LNCaP clone FGC (cell line): ENCODE measurements at regions not wholly inside any gene's neighbourhood (a gene's known extent, or its start where the extent isn't known, plus 50 kb on each side); places are given as distances from the start of the nearest gene placed in this dataset.

Experiments
- DNase-seq: peaks from one replicate; pipeline ENCODE4 v3.0.0-alpha.2; 2011; ENCODE audit warnings: low read depth
- H3K4me3 ChIP-seq: 2 replicates; pipeline ENCODE4 v1.5.1; 2011; ENCODE audit warnings: mild to moderate bottlenecking, low read depth, low read length, control low read depth
- TF ChIP-seq, protein P1 (sequence below): IDR thresholded peaks from 2 replicates; pipeline ENCODE4 v1.5.1; 2012; ENCODE audit warnings: mild to moderate bottlenecking; ENCODE audit not compliant: control insufficient read depth, insufficient read depth; ENCODE audit errors: extremely low read depth

DNA sequence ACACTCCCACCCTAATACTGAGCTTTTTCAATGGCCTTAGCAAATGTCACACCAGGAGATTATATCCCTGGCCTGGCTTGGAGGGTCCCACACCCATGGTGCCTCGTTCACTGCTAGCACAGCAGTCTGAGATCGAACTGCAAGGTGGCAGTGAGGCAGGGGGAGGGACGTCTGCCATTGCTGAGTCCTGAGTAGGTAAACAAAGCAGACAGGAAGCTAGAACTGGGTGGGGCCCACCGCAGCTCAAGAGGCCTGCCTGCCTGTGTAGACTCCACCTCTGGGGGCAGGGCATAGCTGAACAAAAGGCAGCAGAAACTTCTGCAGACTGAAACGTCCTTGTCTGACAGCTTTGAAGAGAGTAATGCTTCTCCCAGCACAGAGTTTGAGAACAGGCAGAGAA, 338.9 kb upstream of the MBL2 start:
- TF ChIP-seq, protein P1, sequence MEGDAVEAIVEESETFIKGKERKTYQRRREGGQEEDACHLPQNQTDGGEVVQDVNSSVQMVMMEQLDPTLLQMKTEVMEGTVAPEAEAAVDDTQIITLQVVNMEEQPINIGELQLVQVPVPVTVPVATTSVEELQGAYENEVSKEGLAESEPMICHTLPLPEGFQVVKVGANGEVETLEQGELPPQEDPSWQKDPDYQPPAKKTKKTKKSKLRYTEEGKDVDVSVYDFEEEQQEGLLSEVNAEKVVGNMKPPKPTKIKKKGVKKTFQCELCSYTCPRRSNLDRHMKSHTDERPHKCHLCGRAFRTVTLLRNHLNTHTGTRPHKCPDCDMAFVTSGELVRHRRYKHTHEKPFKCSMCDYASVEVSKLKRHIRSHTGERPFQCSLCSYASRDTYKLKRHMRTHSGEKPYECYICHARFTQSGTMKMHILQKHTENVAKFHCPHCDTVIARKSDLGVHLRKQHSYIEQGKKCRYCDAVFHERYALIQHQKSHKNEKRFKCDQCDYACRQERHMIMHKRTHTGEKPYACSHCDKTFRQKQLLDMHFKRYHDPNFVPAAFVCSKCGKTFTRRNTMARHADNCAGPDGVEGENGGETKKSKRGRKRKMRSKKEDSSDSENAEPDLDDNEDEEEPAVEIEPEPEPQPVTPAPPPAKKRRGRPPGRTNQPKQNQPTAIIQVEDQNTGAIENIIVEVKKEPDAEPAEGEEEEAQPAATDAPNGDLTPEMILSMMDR, result no peak
- no peak for DNase-seq

GRCh38 chr10:53109320-53109719, 336.7 kb upstream of the MBL2 start:
- TF ChIP-seq, protein P1, result no peak
- H3K4me3 ChIP-seq, result no peak overlapping the region
- DNase-seq, result no peak

More for the DNA sequence above, 338.9 kb upstream of the MBL2 start:
- H3K4me3 ChIP-seq, result no peak overlapping the region

- DNase-seq, result no peak
- TF ChIP-seq, protein P1, result no peak
- no peak overlapping the region for H3K4me3 ChIP-seq
These were observed 335.8 kb upstream of the MBL2 start for GRCh38 chr10:53108317-53108934.

DNA sequence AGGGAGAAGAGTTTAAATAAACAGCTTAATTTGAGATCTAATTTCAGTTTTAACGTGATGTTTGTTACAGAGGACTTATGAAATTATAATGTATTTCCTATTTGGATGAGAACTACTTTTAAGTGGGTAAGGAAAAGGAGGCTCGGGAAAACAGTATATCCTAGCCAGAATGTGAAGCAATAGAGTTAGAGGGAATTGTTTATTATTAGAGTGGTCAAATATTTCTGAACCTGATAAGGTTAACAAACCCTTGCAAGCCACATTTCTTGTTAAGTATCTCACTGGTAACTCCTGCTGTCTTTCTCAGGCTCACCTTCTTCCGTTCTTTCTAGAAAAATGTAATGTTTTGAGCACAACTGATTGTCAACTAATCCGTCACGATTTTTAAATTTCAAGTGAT, 335.1 kb upstream of the MBL2 start:
- TF ChIP-seq, protein P1, result no peak

GRCh38 chr10:53102424-53102823, 329.8 kb upstream of the MBL2 start:
- no peak for DNase-seq
- no peak overlapping the region for H3K4me3 ChIP-seq
- TF ChIP-seq, protein P1, result no peak

More for the DNA sequence above, 335.1 kb upstream of the MBL2 start:
- DNase-seq, result no peak
- H3K4me3 ChIP-seq, result no peak overlapping the region

DNA sequence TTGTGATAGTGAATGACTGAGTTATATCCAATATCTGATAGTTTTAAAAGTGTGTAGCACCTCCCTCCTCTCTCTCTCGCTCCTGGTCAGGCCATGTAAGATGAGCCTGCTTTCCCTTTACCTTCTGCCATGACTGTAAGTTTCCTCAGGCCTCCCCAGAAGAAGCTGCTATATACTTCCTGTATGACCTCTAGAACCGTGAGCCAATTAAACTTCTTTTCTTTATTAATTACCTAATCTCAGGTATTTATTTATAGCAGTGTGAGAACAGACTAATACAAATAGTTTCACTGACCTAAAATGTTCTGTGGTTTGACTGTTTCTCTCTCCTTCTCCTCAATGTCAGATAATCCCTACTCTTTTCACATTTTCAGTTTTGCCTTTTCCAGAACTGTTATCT, 321.3 kb upstream of the MBL2 start:
- H3K4me3 ChIP-seq, result no peak overlapping the region
- TF ChIP-seq, protein P1, result no peak
- no peak for DNase-seq

- no peak overlapping the region for H3K4me3 ChIP-seq
- TF ChIP-seq, protein P1, result no peak
- DNase-seq, result no peak
These were observed 319.0 kb upstream of the MBL2 start for GRCh38 chr10:53091574-53091973.
